ENCODE measurements at regions not wholly inside any gene's neighbourhood (a gene's known extent, or its start where the extent isn't known, plus 50 kb on each side); places are given as distances from the start of the nearest gene placed in this dataset.

DNA sequence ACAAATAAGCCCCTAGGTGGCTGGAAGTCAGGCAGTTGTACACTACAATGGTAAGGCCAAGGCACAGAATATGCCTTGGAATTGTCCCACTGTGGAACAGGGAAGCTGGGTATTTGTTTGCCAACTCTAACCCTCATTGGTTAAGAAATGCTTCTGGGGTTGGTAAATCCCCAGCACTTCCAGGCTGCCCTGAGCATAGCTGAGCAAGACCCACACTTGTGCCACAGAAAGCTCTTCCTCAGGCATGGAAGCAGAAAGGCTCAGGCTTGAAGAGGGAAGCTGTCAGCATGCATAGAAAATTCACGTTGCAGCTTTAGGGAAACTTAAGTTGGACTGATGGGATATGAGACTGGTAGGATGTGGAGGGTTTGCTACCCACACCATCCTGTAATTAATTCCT is 86.9 kb upstream of the PLCL2 start:
- ATAC-seq (ENCODE audit: poor library complexity): no peak
- intact Hi-C loops (cut with DNase I): no loop called here
- no peak for DNase-seq

DNA sequence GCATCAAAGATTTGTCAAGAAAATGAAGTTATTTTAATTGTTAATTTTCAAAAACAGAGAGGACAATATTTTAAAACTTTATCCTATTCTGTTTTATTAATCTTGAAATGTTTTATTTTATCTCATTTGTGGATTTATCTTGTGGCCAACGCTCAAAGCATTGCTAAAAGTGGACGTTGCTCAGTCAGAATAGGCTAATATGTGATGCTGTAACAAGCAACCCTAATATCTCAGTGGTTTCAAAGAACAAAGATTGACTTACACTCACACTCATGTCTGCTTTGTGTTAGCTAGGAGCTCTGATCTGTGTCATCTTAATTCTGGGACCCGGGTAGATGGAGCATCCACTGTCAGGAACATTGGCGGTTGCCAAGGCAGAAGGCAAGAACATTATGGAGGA is 86.0 kb upstream of the PLCL2 start:
- no peak for ATAC-seq (ENCODE audit: poor library complexity)
- intact Hi-C loops (cut with DNase I): no loop called here
- no peak for DNase-seq

DNA sequence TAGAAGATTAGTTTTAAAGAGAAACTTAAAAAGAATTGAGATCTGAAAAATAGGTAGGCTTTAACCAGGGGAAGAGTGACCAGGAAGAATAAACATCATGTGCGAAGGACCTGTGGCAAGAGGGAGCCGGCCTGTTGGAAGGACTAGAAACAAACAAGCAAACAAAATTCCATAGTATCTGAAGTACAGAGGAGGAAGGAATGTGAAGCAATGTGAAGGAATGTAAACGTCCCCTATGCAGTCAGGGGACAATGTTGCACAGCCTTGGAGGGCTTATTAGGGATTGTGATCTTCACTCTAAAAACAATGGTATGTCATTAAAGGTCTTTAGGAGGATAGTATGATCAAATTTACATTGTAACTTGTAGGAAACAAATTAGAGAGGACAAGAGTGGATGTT is 84.4 kb upstream of the PLCL2 start:
- no peak for DNase-seq
- intact Hi-C loops (cut with DNase I): no loop called here
- no peak for ATAC-seq (ENCODE audit: poor library complexity)

DNA sequence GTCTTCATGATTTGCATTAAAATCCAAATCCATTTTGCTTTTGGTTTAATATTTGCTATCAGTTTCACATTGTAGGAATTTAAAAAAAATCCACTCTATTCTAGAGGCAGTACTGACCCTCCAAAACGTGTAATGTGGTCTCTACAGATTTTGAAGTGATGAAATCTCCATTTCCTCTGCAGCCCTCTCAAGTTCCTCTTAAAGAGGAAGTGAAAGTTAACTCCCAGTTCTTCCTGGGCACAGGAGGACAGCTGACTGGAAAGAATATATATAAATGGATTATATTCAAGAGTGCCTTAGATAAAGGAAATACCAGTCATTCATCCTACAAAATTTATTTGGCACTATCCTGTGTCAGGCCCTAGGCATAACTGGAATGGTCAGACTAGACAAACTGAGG is 83.5 kb upstream of the PLCL2 start:
- ATAC-seq (ENCODE audit: poor library complexity): peak; percentile 71
- intact Hi-C loops (cut with DNase I): no loop called here
- no peak for DNase-seq

DNA sequence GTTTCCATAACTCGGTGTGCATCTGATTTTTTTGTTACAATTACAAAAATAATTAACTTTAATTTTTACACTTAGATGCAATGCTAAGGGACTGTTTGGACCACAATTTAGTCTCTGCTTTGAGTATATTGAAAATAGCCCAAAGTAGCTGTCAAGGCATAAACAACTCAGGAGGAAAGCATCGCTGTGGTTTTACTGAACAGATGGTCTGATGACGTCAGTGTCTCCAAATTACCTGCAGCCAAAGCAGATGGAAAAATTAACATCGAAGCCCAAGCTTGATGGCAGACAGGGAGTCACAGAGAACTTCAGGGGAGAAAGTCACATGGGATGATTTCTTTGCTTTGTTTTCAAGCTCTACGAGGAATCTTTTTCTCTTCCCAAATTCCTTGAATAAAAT is 83.1 kb upstream of the PLCL2 start:
- DNase-seq: no peak
- ATAC-seq (ENCODE audit: poor library complexity): no peak
- intact Hi-C loops (cut with DNase I): no loop called here

DNA sequence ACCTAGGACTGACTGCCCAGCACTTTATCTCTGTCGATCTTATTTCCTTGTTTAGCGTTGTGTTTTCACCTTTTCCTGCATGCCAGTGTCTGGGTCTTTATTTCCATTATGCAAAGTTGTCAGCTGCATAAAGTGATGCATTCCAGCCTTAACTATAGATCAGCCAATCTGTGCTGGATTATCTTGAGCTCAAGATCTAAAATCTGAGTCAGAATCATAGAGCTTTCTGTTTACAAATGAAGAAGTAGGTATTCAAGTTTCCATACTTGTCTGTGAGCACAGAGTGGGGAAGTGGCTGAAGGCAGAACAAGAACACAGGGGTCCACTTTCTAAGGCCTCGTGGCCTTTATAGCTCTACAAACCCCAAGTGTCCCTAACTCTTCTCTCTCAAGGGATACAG is 82.4 kb upstream of the PLCL2 start:
- intact Hi-C loops (cut with DNase I): no loop called here
- no peak for DNase-seq
- ATAC-seq (ENCODE audit: poor library complexity): no peak

DNA sequence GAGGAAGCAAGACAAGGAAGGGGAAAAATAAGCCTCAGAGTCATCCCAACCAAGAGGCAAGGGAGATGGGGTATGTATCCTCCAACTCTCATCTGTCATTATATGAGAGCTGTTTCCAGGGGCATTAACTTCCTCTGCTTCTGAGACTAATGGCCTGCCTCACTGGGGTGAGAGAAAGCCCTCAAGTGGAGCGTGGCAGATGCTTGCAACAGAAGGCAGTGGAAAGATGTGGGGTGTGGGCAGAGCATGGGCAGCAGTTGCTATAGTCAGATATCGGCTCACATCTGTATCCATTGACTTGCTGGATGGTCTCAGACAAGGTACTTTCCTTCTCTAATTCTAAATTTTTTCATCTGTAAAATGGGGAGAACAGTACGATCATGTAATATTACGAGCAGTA is 81.7 kb upstream of the PLCL2 start:
- intact Hi-C loops (cut with DNase I): no loop called here
- DNase-seq (no peak), ATAC-seq (ENCODE audit: poor library complexity) (no peak)

DNA sequence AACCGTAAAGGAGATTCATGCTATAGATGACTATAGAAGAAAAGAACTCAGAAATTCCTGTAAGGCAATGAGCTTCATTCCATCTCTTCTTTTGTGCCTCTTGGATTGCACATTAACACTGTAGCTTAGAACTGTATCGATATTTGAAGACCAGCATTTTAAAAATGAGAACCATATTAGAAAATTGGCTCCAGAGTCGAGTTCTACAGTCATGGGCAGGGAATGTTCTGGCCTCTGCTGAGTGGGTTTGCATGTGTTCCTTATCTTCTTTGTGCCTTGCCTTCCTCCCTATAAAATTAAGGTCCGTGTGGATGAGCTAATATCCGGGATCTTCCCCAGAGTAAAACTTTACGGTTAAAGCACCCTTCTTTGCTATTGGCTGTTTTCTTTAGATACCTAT is 77.4 kb upstream of the PLCL2 start:
- no peak for DNase-seq
- intact Hi-C loops (cut with DNase I): no loop called here
- peak; percentile 66 for ATAC-seq (ENCODE audit: poor library complexity)

DNA sequence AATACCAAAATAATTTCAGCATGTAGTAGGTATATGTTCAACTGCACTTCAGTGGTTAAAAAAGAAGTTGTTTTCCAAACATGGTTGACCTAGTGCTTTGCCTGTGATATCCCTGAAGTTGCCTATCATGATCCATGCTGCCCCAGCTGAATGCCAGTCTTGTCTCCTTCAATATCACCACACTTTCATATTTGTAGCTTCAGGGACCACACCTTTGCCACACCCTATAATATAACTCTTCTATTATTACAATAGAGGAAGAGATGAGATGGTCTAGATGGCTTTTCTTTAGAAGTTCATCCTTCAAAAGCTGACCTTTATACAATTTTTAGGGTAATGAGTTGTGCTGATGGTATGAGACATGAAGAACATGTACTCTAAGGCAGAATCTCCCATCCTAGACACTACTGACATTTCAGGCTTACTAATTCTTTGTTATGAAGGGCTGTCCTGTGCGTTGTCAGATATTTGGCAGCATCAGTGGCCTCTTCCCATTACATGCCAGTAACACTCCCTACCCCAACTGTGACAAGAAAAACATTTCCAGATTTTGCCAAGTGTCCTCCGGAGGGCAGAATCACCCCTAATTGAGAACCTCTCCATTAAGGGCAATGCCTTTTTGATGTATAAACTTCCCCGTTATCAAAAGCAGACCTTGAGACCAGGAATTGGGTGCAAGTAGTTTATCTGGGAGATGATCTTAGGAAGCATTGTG is 76.2 kb upstream of the PLCL2 start:
- no peak for DNase-seq
- intact Hi-C loops (cut with DNase I): no loop called here
- ATAC-seq (ENCODE audit: poor library complexity): peak; percentile 40

DNA sequence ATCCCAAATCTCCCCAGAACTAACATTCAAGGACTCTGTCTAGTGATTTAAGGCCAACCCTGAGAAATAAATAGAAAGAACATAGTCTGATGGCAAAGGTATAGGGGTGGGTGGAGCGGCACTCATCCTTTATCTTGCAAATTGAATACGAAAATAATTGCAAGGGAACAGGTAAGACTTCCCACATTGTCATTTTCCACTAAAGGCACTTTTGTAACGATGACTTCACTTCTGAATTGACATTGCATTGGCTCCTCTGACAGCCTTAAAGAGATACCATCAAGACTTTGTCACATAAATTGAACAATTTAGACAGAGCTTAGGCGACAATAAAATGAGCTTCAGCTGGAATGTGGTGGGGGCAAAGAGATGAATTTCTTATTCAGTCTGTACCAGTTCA is 75.3 kb upstream of the PLCL2 start:
- intact Hi-C loops (cut with DNase I): no loop called here
- DNase-seq: no peak
- ATAC-seq (ENCODE audit: poor library complexity): no peak

DNA sequence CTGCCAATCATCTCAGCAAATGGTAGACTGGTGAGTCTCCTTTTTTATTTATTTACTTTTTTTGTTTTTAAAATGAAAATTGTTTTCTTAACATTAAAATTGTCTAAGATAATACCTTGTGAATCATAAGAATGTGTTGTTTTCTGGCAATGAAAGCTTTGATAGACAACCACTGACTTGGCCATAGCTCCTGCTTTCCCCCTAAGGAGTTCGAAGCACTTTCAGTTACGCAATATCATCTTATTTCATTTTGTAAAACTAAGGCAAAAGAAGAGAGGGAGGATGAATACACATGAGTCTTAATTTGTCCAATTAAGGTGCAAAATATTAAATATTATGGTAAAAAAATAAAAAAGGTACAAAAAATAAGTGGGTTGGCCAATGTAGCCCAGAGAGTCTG is 74.8 kb upstream of the PLCL2 start:
- peak; percentile 58 for ATAC-seq (ENCODE audit: poor library complexity)
- DNase-seq: no peak
- intact Hi-C loops (cut with DNase I): no loop called here

DNA sequence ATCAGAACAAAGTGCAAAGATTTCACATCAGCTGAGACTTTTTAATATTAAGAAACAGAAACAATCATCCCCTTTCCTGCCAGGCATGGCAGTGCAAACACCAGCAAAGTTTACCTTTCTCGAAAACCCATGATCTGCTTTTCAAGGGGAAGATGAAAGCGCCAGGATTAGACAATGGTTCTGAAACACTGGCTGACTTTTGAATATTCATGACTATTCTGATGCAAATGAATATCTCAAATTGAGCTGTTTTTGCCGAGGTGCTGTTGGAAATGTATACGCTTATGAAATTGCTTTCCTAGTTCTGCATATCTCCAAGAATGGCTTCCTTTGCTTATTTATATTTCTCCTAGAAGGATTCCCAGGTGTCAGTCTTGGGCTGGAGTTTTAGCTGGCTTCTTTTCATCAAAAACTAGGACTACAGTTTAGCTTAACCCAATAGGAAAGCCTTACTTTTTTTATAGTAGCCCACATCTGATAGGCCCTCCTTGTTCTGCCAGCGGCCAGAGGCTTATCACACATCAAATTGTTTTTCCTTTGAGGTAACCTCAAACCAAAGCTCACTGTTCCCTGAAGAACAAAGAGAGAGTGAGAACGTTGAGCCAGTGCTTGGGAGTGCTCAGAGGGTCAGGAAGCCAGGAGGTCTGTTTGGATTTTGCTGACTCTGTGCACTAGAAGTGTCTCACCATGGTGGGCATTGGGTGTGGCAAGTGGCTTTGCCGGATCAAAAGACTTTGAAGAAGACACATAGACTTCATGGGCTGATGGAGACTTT is 74.0 kb upstream of the PLCL2 start:
- ATAC-seq (ENCODE audit: poor library complexity): no peak
- intact Hi-C loops (cut with DNase I): no loop called here
- no peak for DNase-seq

DNA sequence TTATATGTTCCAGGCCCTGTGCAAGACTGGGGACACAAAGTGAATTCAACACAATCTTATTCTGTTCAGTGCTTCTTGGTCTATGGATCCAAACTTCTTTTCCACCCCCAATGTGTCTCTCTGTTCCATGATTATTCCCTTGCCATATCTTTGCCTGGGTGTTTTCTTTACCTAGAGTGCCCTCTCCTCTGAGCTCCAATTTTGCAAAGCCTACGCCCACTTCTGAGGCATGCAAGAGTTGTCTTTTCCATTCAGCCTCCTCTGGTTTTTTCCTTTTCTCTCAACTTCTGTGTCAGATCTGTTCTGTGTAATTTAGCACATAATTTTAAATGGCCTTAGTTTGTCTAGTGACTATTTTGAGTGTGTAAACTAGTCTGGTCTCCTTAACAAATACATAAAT is 72.8 kb upstream of the PLCL2 start:
- intact Hi-C loops (cut with DNase I): no loop called here

DNA sequence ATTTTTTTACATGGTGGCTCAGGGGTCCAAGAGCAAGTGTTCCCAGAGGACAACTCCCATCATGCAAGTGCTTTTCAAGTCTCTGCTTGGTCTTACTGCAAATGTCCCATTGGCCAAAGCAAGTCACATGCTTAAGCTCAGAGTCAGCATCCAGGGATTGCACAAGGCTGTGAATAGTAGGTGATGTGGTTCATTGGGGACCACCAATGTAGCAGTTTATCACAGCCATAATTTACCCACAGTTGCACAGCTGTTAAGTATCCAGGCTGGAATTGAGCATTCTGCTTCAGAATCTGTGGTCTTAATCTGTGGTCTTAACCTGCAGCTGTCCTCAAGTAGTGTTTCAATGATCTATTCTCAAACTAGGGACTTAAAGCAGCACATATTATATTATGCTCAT is 71.4 kb upstream of the PLCL2 start:
- no peak for ATAC-seq (ENCODE audit: poor library complexity)
- no peak for DNase-seq
- intact Hi-C loops (cut with DNase I): no loop called here

More for the DNA sequence above, 72.8 kb upstream of the PLCL2 start:
- ATAC-seq (ENCODE audit: poor library complexity): no peak
- DNase-seq: no peak

DNA sequence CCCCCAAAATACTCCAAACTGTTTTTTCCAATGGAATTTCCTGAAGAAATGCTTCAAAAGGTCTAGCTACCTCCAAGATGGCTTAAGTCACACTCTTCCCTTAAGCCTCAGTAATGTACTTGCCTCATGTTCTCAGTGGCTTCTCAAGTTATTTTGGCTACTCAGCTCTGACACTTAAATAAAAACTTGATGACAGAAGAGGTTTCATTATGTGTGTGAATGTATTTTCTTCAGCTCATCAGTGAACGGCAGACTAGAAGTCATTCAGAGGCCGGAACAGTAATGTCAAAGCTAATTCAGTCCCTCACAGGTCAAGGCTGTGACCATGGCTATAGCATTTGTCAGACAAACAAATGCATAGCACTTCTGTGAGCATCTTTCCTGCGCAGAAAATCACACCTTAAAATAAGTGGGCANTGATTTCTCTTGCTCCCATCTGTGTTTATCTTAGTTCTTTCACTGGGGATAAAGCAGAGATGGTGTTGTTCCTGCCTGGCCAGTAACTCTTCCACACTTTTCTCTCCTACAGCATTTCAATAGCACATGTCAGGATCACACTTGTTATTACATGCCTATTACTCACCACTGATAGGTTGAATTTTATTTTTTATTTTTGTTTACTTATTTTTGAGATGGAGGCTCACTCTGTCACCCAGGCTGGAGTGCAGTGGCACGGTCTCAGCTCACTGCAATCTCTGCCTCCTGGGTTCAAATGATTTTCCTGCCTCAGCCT is 68.5 kb upstream of the PLCL2 start:
- no peak for DNase-seq
- peak; percentile 34 for ATAC-seq (ENCODE audit: poor library complexity)
- intact Hi-C loops (cut with DNase I): no loop called here

DNA sequence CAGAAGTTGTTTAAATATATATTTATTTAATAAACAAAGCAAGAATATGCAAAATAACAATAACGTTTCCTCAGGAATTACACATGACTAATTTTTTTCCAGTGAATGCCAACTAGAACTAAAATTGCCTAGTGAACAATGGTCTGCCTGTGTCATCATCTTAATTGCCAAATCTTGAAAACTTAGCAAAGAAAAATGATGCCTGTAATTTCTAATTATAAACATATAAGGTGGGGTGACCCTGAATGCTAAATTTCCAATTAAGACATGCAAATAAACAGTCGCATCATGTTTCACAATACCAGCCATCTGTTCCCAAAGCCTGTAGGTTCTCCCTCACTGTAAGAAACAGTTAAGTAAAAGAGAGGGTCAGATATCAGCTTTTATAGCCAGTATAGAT is 67.6 kb upstream of the PLCL2 start:
- intact Hi-C loops (cut with DNase I): no loop called here
- ATAC-seq (ENCODE audit: poor library complexity) (no peak), DNase-seq (no peak)

DNA sequence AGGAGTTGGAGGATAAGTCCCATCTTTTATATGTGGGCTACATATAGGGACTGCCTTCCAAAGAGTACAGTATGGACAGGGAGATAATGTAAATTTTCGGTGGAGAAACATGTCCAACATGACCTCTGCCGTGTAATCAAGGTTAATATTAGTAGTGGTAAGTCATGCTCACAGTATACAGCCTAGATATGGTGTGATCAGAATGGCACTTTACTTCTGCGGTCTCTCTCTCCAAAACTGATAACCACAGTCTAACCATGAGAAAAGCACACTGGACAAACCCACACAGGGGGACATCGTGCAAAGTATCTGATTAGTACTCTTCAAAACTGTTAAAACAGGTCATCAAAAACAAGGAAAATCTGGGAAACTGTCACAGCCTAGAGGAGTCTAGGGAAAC is 66.6 kb upstream of the PLCL2 start:
- DNase-seq (no peak), ATAC-seq (ENCODE audit: poor library complexity) (no peak)
- intact Hi-C loops (cut with DNase I): no loop called here

DNA sequence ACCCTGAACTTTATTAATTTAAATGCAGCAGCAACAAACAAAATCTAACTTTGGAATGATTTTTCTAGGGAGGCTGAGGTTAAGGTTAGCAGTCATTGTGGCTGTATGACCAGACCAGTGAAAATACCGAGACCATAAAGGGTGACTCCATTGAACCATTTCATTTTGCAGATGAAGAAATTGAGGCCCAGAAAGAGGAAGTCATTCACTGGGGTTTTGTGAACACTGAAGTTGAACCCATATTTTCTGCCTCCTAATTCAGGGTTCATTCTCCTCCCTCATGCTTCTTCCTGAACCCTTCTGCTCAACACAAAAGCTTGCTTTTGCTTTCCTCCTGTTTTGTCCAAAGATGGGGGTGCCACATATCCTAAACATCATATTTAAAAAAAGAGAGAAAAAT is 65.8 kb upstream of the PLCL2 start:
- intact Hi-C loops (cut with DNase I): no loop called here
- ATAC-seq (ENCODE audit: poor library complexity): no peak
- no peak for DNase-seq

DNA sequence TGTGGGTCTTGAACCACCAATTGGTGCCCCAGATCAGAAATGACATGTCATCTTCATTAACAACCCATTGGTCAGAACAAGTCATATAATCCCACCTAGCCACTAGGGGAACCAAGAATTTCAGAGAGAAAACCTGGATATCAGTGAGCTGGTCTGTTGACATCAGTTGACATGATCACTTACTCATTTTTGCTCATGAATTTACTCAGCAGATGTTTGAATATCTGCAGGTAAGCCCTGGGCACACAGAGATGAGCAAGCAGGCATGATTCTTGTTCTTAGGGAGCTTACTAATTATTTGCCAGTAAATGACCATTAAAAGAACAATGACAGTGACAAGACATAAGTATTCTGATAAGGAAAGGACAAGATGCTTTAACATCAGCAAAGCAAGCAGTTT is 64.3 kb upstream of the PLCL2 start:
- intact Hi-C loops (cut with DNase I): no loop called here
- ATAC-seq (ENCODE audit: poor library complexity) (no peak), DNase-seq (no peak)

DNA sequence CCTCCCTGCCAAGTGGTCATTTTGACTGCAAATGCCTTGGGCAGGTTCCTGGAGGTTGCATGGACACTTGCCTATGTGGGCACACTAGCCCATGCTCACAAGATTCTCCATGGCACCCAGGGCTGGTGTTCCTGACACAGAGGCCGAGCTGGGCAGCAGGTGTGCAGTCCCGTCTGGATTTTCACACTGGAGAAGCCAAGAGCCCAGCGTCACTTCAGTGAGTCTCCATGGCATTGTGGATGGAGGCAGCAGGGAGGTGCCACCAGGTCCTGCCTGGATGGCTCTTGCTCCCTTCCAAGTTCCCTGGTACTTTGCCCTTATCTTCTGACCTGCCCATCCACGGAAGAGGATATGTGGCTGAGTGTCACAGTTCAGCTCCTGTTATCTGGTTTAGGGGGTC is 63.7 kb upstream of the PLCL2 start:
- intact Hi-C loops (cut with DNase I): no loop called here
- DNase-seq (no peak), ATAC-seq (ENCODE audit: poor library complexity) (no peak)
